ENCODE measurements at regions not wholly inside any gene's neighbourhood (a gene's known extent, or its start where the extent isn't known, plus 50 kb on each side); places are given as distances from the start of the nearest gene placed in this dataset.
"Not testable (repeated sequence)": the region's sequence is repeated elsewhere in the genome, so short reads cannot be mapped to it uniquely, and the experiment has no call there.

DNA sequence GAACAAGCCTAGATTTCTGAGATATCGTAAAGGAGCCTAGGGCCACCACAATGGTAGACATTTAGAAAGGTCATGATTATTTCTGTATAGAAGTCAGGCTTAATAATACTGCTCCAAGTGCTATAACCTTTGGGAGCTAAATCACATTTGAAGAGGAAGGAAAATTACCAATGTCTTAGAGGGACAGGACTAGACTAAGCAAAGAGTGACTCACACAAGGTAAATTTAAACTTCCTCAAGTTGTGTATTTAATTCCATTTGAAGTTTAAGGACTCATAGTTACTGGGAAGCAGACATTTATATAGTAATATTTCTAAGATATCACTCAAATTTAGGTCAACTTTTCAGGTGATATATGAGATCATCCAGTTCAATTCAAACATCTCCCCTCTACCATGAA, 227.6 kb upstream of the MME start:
- no peak overlapping the region for H3K4me3 ChIP-seq (ENCODE audit: low read depth in 1 of 5, low read length in 5 of 5)

DNA sequence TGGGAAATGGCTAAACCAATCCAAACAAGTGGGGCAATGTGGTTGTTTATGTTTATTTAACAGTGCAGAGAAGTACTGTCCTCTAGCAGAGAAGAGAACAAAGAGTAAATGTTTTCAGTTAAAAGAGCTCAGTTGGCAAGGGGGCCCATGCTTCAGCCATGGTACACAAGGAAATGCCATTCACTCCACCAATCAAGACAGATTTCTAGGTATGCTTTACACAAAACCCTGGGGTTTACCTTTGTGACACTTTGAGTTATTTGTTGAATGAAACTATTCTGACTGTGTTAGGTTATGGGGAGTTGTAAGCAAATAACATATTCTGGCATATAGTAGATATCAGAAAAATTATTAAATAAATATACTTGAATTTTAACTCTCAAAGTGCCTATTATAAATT, 228.5 kb upstream of the MME start:
- H3K9me3 ChIP-seq (ENCODE audit: control insufficient read depth in 5 of 5, low read length in 5 of 5), result no peaks in the 10 kb centered on the region
- no peak overlapping the region for H3K27ac ChIP-seq (ENCODE audit: low read depth, low read length)
- H3K36me3 ChIP-seq (ENCODE audit: control insufficient read depth in 5 of 5, insufficient read depth in 5 of 5, low read length in 5 of 5), result no peaks in the 10 kb centered on the region
- no peaks in the 10 kb centered on the region for H3K27me3 ChIP-seq (ENCODE audit: control insufficient read depth in 5 of 5, insufficient read depth in 4 of 5, low read length in 5 of 5)
- H3K4me3 ChIP-seq (ENCODE audit: low read depth in 1 of 5, low read length in 5 of 5), result no peak overlapping the region
- H3K9ac ChIP-seq (ENCODE audit: low read length in 5 of 5), result no peak overlapping the region
- no peaks in the 10 kb centered on the region for H3K4me1 ChIP-seq (ENCODE audit: control insufficient read depth in 5 of 5, insufficient read depth in 5 of 5, low read length in 5 of 5)

More for the DNA sequence above, 227.6 kb upstream of the MME start:
- Histone ChIP-seq H3K4me1 (ENCODE audit: control insufficient read depth in 5 of 5, insufficient read depth in 5 of 5, low read length in 5 of 5) (no peaks in the 10 kb centered on the region), H3K27me3 (ENCODE audit: control insufficient read depth in 5 of 5, insufficient read depth in 4 of 5, low read length in 5 of 5) (no peaks in the 10 kb centered on the region), H3K27ac (ENCODE audit: low read depth, low read length) (no peak overlapping the region), H3K36me3 (ENCODE audit: control insufficient read depth in 5 of 5, insufficient read depth in 5 of 5, low read length in 5 of 5) (no peaks in the 10 kb centered on the region), H3K9me3 (ENCODE audit: control insufficient read depth in 5 of 5, low read length in 5 of 5) (no peaks in the 10 kb centered on the region), H3K9ac (ENCODE audit: low read length in 5 of 5) (no peak overlapping the region)

DNA sequence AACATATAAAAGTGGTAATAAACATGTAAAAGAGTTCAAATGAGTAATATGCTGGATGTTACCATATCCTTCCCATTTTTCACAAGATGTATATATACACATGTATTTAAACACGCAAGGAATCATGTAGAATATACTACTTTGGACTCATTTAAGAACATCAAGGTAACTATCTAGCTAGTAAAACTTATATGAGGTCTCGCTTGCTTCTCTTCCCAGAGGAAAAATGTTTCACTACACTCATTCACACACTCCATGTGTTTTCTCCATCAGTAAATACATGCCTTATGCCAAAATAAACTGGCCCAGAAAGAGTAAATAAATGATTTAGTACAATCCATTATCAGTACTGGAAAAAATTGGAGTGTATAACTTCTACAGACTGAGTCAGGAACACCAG, 229.2 kb upstream of the MME start:
- Histone ChIP-seq H3K9me3 (ENCODE audit: control insufficient read depth in 5 of 5, low read length in 5 of 5) (no peaks in the 10 kb centered on the region), H3K27ac (ENCODE audit: low read depth, low read length) (no peak overlapping the region), H3K4me3 (ENCODE audit: low read depth in 1 of 5, low read length in 5 of 5) (no peak overlapping the region), H3K36me3 (ENCODE audit: control insufficient read depth in 5 of 5, insufficient read depth in 5 of 5, low read length in 5 of 5) (no peaks in the 10 kb centered on the region), H3K4me1 (ENCODE audit: control insufficient read depth in 5 of 5, insufficient read depth in 5 of 5, low read length in 5 of 5) (no peaks in the 10 kb centered on the region), H3K27me3 (ENCODE audit: control insufficient read depth in 5 of 5, insufficient read depth in 4 of 5, low read length in 5 of 5) (no peaks in the 10 kb centered on the region), H3K9ac (ENCODE audit: low read length in 5 of 5) (no peak overlapping the region)

DNA sequence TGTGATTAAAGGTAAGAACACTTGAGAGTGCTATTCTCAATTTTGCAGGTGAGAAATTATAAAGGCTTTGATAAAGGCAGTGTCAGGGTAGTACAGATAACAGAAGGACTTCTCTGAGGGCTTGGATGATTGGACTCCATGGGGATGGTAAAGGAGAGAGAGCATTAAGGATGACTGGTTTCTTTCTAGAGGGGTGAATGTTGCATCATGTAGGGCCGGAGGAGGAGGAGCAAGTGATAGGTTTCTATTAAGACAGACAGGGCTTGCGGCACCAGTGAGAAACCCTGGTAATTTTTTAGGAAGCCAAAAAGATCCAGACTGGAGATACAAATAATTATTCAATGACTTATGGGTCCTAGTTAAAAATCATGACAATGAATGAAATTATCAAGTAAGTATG, 230.7 kb upstream of the MME start:
- Histone ChIP-seq H3K36me3 (ENCODE audit: control insufficient read depth in 5 of 5, insufficient read depth in 5 of 5, low read length in 5 of 5) (no peaks in the 10 kb centered on the region), H3K27ac (ENCODE audit: low read depth, low read length) (no peak overlapping the region), H3K4me1 (ENCODE audit: control insufficient read depth in 5 of 5, insufficient read depth in 5 of 5, low read length in 5 of 5) (no peaks in the 10 kb centered on the region), H3K4me3 (ENCODE audit: low read depth in 1 of 5, low read length in 5 of 5) (no peak overlapping the region), H3K9ac (ENCODE audit: low read length in 5 of 5) (no peak overlapping the region), H3K27me3 (ENCODE audit: control insufficient read depth in 5 of 5, insufficient read depth in 4 of 5, low read length in 5 of 5) (no peaks in the 10 kb centered on the region), H3K9me3 (ENCODE audit: control insufficient read depth in 5 of 5, low read length in 5 of 5) (no peaks in the 10 kb centered on the region)

DNA sequence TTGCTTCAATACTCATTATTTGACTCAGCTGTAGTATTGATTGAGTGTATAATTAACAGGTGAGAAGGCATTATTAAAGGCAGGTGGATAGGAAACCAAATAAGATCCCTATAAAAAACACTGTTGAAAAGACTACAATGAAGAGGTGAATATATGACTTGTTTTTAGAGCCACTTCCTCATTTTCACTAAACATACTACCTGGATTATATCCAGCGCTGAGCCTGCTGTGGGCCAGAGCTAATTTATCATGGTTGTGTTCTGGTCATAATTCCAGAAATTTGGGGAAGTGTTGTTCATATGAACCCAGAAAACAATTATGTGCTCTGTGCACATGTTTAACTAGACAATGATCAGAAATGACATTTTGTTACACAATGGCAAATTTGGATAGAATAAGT, 235.3 kb upstream of the MME start:
- H3K36me3 ChIP-seq (ENCODE audit: control insufficient read depth in 5 of 5, insufficient read depth in 5 of 5, low read length in 5 of 5), result no peaks in the 10 kb centered on the region

DNA sequence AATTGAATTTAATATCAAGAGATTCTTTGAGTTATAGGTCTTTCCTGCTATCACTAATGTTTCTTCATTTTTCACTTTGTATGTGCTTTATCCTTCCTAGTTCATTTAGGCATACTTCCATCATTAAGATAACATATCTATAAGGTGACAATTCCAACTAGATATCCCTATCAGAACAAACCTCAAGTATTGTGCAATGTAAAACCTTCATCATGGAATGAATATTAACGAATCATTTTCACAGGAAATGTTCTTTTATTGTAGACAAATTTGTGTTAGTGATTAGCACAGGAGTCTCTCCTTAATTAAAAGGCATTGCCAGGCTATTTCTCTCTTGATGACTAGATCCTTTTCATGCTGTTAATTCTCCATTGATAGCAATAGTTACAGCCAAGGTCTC, 236.5 kb upstream of the MME start:
- H3K36me3 ChIP-seq (ENCODE audit: control insufficient read depth in 5 of 5, insufficient read depth in 5 of 5, low read length in 5 of 5), result no peaks in the 10 kb centered on the region
- H3K9ac ChIP-seq (ENCODE audit: low read length in 5 of 5), result no peak overlapping the region
- no peak overlapping the region for H3K27ac ChIP-seq (ENCODE audit: low read depth, low read length)
- H3K9me3 ChIP-seq (ENCODE audit: control insufficient read depth in 5 of 5, low read length in 5 of 5), result no peaks in the 10 kb centered on the region
- H3K4me1 ChIP-seq (ENCODE audit: control insufficient read depth in 5 of 5, insufficient read depth in 5 of 5, low read length in 5 of 5), result no peaks in the 10 kb centered on the region
- no peaks in the 10 kb centered on the region for H3K27me3 ChIP-seq (ENCODE audit: control insufficient read depth in 5 of 5, insufficient read depth in 4 of 5, low read length in 5 of 5)
- no peak overlapping the region for H3K4me3 ChIP-seq (ENCODE audit: low read depth in 1 of 5, low read length in 5 of 5)

More for the DNA sequence above, 235.3 kb upstream of the MME start:
- no peak overlapping the region for H3K4me3 ChIP-seq (ENCODE audit: low read depth in 1 of 5, low read length in 5 of 5)
- H3K27me3 ChIP-seq (ENCODE audit: control insufficient read depth in 5 of 5, insufficient read depth in 4 of 5, low read length in 5 of 5), result no peaks in the 10 kb centered on the region
- H3K9ac ChIP-seq (ENCODE audit: low read length in 5 of 5), result no peak overlapping the region
- H3K27ac ChIP-seq (ENCODE audit: low read depth, low read length), result no peak overlapping the region
- H3K9me3 ChIP-seq (ENCODE audit: control insufficient read depth in 5 of 5, low read length in 5 of 5), result no peaks in the 10 kb centered on the region
- no peaks in the 10 kb centered on the region for H3K4me1 ChIP-seq (ENCODE audit: control insufficient read depth in 5 of 5, insufficient read depth in 5 of 5, low read length in 5 of 5)

DNA sequence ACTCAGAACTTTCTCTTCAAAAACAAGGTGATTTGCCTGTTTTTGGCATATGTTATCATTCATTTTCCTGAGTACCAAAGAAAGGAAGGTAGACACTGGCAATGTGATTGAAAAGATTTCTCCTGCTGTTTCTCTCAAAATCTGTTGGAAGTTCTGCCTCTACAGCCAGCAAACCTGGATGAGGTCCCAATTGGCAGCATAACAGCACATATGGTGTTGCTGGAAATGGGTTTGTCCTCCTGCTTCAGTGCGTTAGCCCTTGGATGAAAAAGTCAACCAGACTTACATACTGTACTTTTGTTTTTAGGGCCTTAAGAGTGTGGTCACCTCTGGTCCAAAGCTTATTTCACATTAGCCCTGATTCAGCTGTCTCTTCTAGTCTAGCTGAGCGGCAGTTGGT, 237.6 kb upstream of the MME start:
- H3K4me1 ChIP-seq (ENCODE audit: control insufficient read depth in 5 of 5, insufficient read depth in 5 of 5, low read length in 5 of 5), result no peaks in the 10 kb centered on the region
- H3K27ac ChIP-seq (ENCODE audit: low read depth, low read length), result no peak overlapping the region
- H3K4me3 ChIP-seq (ENCODE audit: low read depth in 1 of 5, low read length in 5 of 5), result no peak overlapping the region
- no peaks in the 10 kb centered on the region for H3K27me3 ChIP-seq (ENCODE audit: control insufficient read depth in 5 of 5, insufficient read depth in 4 of 5, low read length in 5 of 5)
- no peaks in the 10 kb centered on the region for H3K36me3 ChIP-seq (ENCODE audit: control insufficient read depth in 5 of 5, insufficient read depth in 5 of 5, low read length in 5 of 5)
- H3K9ac ChIP-seq (ENCODE audit: low read length in 5 of 5), result no peak overlapping the region
- no peaks in the 10 kb centered on the region for H3K9me3 ChIP-seq (ENCODE audit: control insufficient read depth in 5 of 5, low read length in 5 of 5)

DNA sequence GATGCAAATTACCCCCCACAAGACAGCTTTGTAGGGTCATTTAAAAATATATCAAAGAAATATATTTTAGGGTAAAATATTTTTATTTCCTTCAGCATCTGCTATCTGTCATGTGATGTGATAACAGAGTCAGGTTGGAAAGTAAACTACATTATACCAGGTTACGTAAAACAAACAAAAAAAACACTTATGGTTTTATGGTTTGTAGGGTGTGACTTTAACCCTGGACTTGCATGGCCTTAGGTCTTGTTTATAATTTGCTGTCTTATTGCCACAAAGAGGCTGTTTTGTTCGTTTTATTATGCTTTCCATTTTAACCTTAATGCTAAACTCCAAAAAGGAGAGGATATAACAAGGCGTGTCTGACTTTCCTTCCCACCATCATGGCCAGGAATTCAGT, 244.5 kb upstream of the MME start:
- no peak overlapping the region for H3K9ac ChIP-seq (ENCODE audit: low read length in 5 of 5)
- no peaks in the 10 kb centered on the region for H3K36me3 ChIP-seq (ENCODE audit: control insufficient read depth in 5 of 5, insufficient read depth in 5 of 5, low read length in 5 of 5)
- H3K27me3 ChIP-seq (ENCODE audit: control insufficient read depth in 5 of 5, insufficient read depth in 4 of 5, low read length in 5 of 5), result no peaks in the 10 kb centered on the region
- no peaks in the 10 kb centered on the region for H3K9me3 ChIP-seq (ENCODE audit: control insufficient read depth in 5 of 5, low read length in 5 of 5)
- no peak overlapping the region for H3K4me3 ChIP-seq (ENCODE audit: low read depth in 1 of 5, low read length in 5 of 5)
- no peaks in the 10 kb centered on the region for H3K4me1 ChIP-seq (ENCODE audit: control insufficient read depth in 5 of 5, insufficient read depth in 5 of 5, low read length in 5 of 5)
- H3K27ac ChIP-seq (ENCODE audit: low read depth, low read length), result no peak overlapping the region

DNA sequence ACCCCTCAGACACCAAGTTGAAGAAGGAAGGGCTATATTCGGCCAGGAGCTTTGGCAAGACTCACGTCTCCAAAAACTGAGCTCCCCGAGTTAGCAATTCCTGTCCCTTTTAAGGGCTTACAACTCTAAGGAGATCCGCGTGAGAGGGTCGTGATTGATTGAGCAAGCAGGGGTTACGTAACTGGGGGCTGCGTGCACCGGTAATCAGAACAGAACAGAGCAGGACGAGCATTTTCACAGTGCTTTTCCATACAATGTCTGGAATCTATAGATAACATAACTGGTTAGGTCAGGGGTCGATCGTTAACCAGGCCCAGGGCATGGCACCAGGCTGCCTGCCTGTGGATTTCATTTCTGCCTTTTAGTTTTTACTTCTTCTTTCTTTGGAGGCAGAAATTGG, 245.3 kb upstream of the MME start:
- not testable (repeated sequence) for H3K27ac ChIP-seq (ENCODE audit: low read depth, low read length); H3K4me1 ChIP-seq (ENCODE audit: control insufficient read depth in 5 of 5, insufficient read depth in 5 of 5, low read length in 5 of 5); H3K36me3 ChIP-seq (ENCODE audit: control insufficient read depth in 5 of 5, insufficient read depth in 5 of 5, low read length in 5 of 5); H3K9me3 ChIP-seq (ENCODE audit: control insufficient read depth in 5 of 5, low read length in 5 of 5); H3K27me3 ChIP-seq (ENCODE audit: control insufficient read depth in 5 of 5, insufficient read depth in 4 of 5, low read length in 5 of 5); H3K4me3 ChIP-seq (ENCODE audit: low read depth in 1 of 5, low read length in 5 of 5); H3K9ac ChIP-seq (ENCODE audit: low read length in 5 of 5)

DNA sequence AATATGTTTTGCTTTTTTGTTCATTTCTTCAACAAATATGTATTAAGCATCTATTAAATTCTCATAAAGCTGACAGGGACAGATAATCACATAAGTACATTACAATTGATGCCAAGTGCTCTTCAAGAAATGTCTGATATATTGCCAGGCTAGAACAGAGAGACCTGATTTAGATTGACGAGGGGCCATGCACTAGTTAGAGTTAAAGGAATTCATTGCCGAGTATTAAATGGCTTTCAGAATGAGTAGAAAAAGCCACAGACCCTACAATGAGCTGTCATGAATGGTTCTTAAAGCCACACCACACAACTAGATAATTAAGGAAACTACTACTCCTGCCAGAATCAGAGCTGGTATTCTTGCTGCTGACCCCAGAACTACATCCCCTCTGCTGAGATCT, 250.2 kb upstream of the MME start:
- H3K27me3 ChIP-seq (ENCODE audit: control insufficient read depth in 5 of 5, insufficient read depth in 4 of 5, low read length in 5 of 5), result no peaks in the 10 kb centered on the region
- no peak overlapping the region for H3K4me3 ChIP-seq (ENCODE audit: low read depth in 1 of 5, low read length in 5 of 5)
- H3K9ac ChIP-seq (ENCODE audit: low read length in 5 of 5), result no peak overlapping the region
- no peak overlapping the region for H3K27ac ChIP-seq (ENCODE audit: low read depth, low read length)
- H3K4me1 ChIP-seq (ENCODE audit: control insufficient read depth in 5 of 5, insufficient read depth in 5 of 5, low read length in 5 of 5), result no peaks in the 10 kb centered on the region
- no peaks in the 10 kb centered on the region for H3K36me3 ChIP-seq (ENCODE audit: control insufficient read depth in 5 of 5, insufficient read depth in 5 of 5, low read length in 5 of 5)
- peaks cover 0 to 3% (median 0%) of the 10 kb centered on the region in 5 donors for H3K9me3 ChIP-seq (ENCODE audit: control insufficient read depth in 5 of 5, low read length in 5 of 5)

DNA sequence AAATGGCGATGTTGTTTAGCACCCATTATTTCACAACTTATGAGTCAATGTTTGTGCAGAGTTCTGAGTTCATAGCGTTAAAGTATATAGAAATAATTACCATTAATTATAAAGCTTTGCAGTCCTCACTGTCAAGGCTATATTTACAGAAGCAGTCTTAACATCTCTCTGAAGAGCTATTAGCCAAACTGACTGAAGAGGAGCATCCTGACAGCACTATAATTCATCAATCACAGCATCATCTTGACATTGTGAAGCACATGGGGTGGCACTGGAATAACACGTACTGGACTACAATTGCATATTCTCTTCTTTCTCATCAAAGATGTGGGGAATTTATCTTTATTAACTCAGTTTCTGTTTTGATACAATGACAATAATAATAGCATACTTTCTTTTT, 260.6 kb upstream of the MME start:
- no peak overlapping the region for H3K4me3 ChIP-seq (ENCODE audit: low read depth in 1 of 5, low read length in 5 of 5)
- no peaks in the 10 kb centered on the region for H3K27me3 ChIP-seq (ENCODE audit: control insufficient read depth in 5 of 5, insufficient read depth in 4 of 5, low read length in 5 of 5)
- H3K27ac ChIP-seq (ENCODE audit: low read depth, low read length), result no peak overlapping the region
- H3K9me3 ChIP-seq (ENCODE audit: control insufficient read depth in 5 of 5, low read length in 5 of 5), result peaks cover 0 to 4% (median 0%) of the 10 kb centered on the region in 5 donors
- no peaks in the 10 kb centered on the region for H3K4me1 ChIP-seq (ENCODE audit: control insufficient read depth in 5 of 5, insufficient read depth in 5 of 5, low read length in 5 of 5)
- no peaks in the 10 kb centered on the region for H3K36me3 ChIP-seq (ENCODE audit: control insufficient read depth in 5 of 5, insufficient read depth in 5 of 5, low read length in 5 of 5)
- no peak overlapping the region for H3K9ac ChIP-seq (ENCODE audit: low read length in 5 of 5)
